ENCODE measurements at regions not wholly inside any gene's neighbourhood (a gene's known extent, or its start where the extent isn't known, plus 50 kb on each side); places are given as distances from the start of the nearest gene placed in this dataset.
"Not testable (repeated sequence)": the region's sequence is repeated elsewhere in the genome, so short reads cannot be mapped to it uniquely, and the experiment has no call there.

DNA sequence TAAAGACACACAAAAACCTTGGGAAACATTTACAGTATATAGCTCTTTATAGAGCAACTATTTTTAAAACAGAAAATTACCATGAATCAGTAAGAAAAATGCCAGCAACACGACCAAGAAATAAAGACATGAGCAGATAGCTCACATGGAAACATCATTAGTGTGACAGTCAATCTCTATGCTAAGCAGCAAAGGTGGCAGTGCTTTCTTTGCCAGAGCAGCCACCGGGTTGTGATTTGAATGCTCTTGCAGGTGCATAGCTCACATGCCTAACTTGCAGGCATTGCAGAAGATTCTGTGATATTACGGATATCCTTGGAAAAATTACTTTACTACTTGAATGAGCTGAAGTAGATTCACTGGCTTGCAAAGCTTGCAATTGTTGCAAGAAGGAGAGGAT lies 652.9 kb upstream of the C16orf82 start:
- TF ChIP-seq CTCF (conservative IDR thresholded peaks at IDR 0.05; ENCODE audit: low read depth, low read length) = no peak
- H3K4me3 ChIP-seq (ENCODE audit: low read depth, low read length) = no peak overlapping the region
- DNase-seq (ENCODE audit: low read depth) = no peak

- not testable (repeated sequence) for DNase-seq (ENCODE audit: low read depth); H3K4me3 ChIP-seq (ENCODE audit: low read depth, low read length)
Measured at GRCh38 chr16:26419458-26419857, 647.3 kb upstream of the C16orf82 start.

GRCh38 chr16:26430618-26431017 lies 636.1 kb upstream of the C16orf82 start:
- TF ChIP-seq CTCF (conservative IDR thresholded peaks at IDR 0.05; ENCODE audit: low read depth, low read length) = no peak
- H3K4me3 ChIP-seq (ENCODE audit: low read depth, low read length) = no peak overlapping the region
- no peak for DNase-seq (ENCODE audit: low read depth)

GRCh38 chr16:26433807-26434206 lies 632.9 kb upstream of the C16orf82 start:
- no peak overlapping the region for H3K4me3 ChIP-seq (ENCODE audit: low read depth, low read length)
- no peak for TF ChIP-seq CTCF (conservative IDR thresholded peaks at IDR 0.05; ENCODE audit: low read depth, low read length)
- no peak for DNase-seq (ENCODE audit: low read depth)

- no peak for TF ChIP-seq CTCF (conservative IDR thresholded peaks at IDR 0.05; ENCODE audit: low read depth, low read length)
- DNase-seq (ENCODE audit: low read depth) = no peak
- H3K4me3 ChIP-seq (ENCODE audit: low read depth, low read length) = no peak overlapping the region
Measured at GRCh38 chr16:26441178-26441577, 625.5 kb upstream of the C16orf82 start.

DNA sequence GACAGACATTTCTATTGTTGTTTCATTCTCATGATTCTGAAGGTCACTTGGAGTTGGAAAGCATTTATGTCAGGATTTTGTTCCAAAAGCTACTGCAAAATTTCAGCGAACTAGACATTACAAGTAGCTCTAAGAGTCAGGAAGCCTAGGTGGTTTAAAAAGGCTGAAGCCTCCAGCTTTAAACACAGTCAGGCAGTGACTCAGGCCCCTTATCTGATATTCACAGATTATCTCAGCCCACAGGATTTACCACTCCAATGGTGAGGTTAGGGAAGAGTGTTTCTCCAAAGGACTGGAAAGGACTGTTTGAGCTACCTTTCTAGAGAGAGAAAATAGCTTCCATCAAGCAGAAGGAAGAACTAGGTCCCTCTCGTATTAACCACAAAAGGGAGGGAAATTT lies 624.4 kb upstream of the C16orf82 start:
- no peak overlapping the region for H3K4me3 ChIP-seq (ENCODE audit: low read depth, low read length)
- no peak for TF ChIP-seq CTCF (conservative IDR thresholded peaks at IDR 0.05; ENCODE audit: low read depth, low read length)
- no peak for DNase-seq (ENCODE audit: low read depth)

- no peak for DNase-seq (ENCODE audit: low read depth)
- H3K4me3 ChIP-seq (ENCODE audit: low read depth, low read length) = no peak overlapping the region
- TF ChIP-seq CTCF (conservative IDR thresholded peaks at IDR 0.05; ENCODE audit: low read depth, low read length) = no peak
Measured at GRCh38 chr16:26447570-26447969, 619.2 kb upstream of the C16orf82 start.

- no peak overlapping the region for H3K4me3 ChIP-seq (ENCODE audit: low read depth, low read length)
- DNase-seq (ENCODE audit: low read depth) = no peak
- no peak for TF ChIP-seq CTCF (conservative IDR thresholded peaks at IDR 0.05; ENCODE audit: low read depth, low read length)
Measured at GRCh38 chr16:26453215-26453614, 613.5 kb upstream of the C16orf82 start.
